Endothelial cell of umbilical vein (primary cell): ENCODE measurements at regions not wholly inside any gene's neighbourhood (a gene's known extent, or its start where the extent isn't known, plus 50 kb on each side); places are given as distances from the start of the nearest gene placed in this dataset.

Experiments used
- BruUV-seq: library from RNA; stranded (reverse); fragments of 400-500 nt; replicated peaks from 2 replicates; lab custom pipeline; 2021; lab: Mats Ljungman, UMichigan
- CTCF ChIA-PET: fragments of 300-600, 350-600 bp; sonication (Branson Sonifier 250); formaldehyde crosslinking; loops from one replicate; lab custom pipeline; 2021; ENCODE audit warnings: antibody characterized with exemption, inconsistent platforms; lab: Charles Lee
- POLR2A ChIA-PET: fragments of 300-600, 350-600 bp; sonication (Branson Sonifier 250); formaldehyde crosslinking; loops from one replicate; lab custom pipeline; 2021; ENCODE audit warnings: antibody characterized with exemption, inconsistent platforms; lab: Charles Lee
- DNase-seq: peaks from one replicate; pipeline ENCODE4 v3.0.0-alpha.2; 2011; ENCODE audit warnings: low read depth, low spot score
- FAIRE-seq: peaks from 2 replicates; lab custom pipeline; 2011; peaks lifted over from hg19 to GRCh38; lab: Jason Lieb, UNC
- H2AFZ ChIP-seq: 2 replicates; pipeline ENCODE4 v1.6.0; 2012; ENCODE audit warnings: low read depth, low read length, control low read depth, inconsistent platforms
- H3K27ac ChIP-seq: 2 replicates; pipeline ENCODE4 v1.5.1; 2011; ENCODE audit warnings: low read depth, mild to moderate bottlenecking, control low read depth, low read length, moderate library complexity; ENCODE audit not compliant: insufficient read depth
- H3K27me3 ChIP-seq, 2 experiments: 2 replicates each; pipeline versions ENCODE4 v1.6.0 to v1.6.1; 2011; ENCODE audit warnings: low read length in 2 of 2, mixed read lengths in 1 of 2; ENCODE audit not compliant: control insufficient read depth in 2 of 2, insufficient read depth in 2 of 2
- H3K36me3 ChIP-seq, 2 experiments: 2 replicates in 1 of 2; 3 replicates in 1 of 2; pipeline ENCODE4 v1.5.1; 2011; ENCODE audit warnings: low read length in 2 of 2, mild to moderate bottlenecking in 1 of 2, moderate library complexity in 1 of 2; ENCODE audit not compliant: control insufficient read depth in 2 of 2, insufficient read depth in 2 of 2; ENCODE audit errors: extremely low read depth in 1 of 2
- H3K4me1 ChIP-seq: 3 replicates; pipeline ENCODE4 v1.5.1; 2011; ENCODE audit warnings: mild to moderate bottlenecking, low read length; ENCODE audit not compliant: control insufficient read depth, insufficient read depth; ENCODE audit errors: extremely low read depth
- H3K4me2 ChIP-seq: 2 replicates; pipeline ENCODE4 v1.6.1; 2011; ENCODE audit warnings: low read length, control low read depth, mixed read lengths; ENCODE audit not compliant: insufficient read depth
- H3K4me3 ChIP-seq, 3 experiments: fragments of 200-600 bp in 1 of 3; sonication (generic), shearing (Covaris generic) in 1 of 3; replicated peaks in 1 of 3; 2 replicates each; pipeline ENCODE4 v1.5.1; 2011 to 2016; ENCODE audit warnings: control low read depth in 3 of 3, low read length in 3 of 3, mild to moderate bottlenecking in 2 of 3, inconsistent platforms in 1 of 3, low read depth in 1 of 3, moderate library complexity in 1 of 3; ENCODE audit not compliant: insufficient read depth in 1 of 3
- H3K79me2 ChIP-seq: 2 replicates; pipeline ENCODE4 v1.6.0; 2012; ENCODE audit warnings: low read length, inconsistent platforms; ENCODE audit not compliant: control insufficient read depth, insufficient read depth
- H3K9ac ChIP-seq: replicated peaks from 2 replicates; pipeline ENCODE3; 2011; ENCODE audit warnings: low read length, control low read depth; ENCODE audit not compliant: insufficient read depth; ENCODE audit errors: extremely low read depth
- H3K9me1 ChIP-seq: replicated peaks from 3 replicates; pipeline ENCODE4 v1.6.0; 2011; ENCODE audit warnings: mild to moderate bottlenecking, low read length; ENCODE audit not compliant: control insufficient read depth, insufficient read depth; ENCODE audit errors: extremely low read depth
- H3K9me3 ChIP-seq: replicated peaks from 2 replicates; pipeline ENCODE4 v1.5.1; 2012; ENCODE audit warnings: low read length, inconsistent platforms; ENCODE audit not compliant: control insufficient read depth, insufficient read depth
- H4K20me1 ChIP-seq: replicated peaks from 2 replicates; pipeline ENCODE3; 2011; ENCODE audit warnings: mild to moderate bottlenecking, low read length; ENCODE audit not compliant: control insufficient read depth, insufficient read depth; ENCODE audit errors: extremely low read depth
- EZH2 ChIP-seq: IDR thresholded peaks from 2 replicates; pipeline ENCODE4 v1.6.1; 2012; ENCODE audit warnings: borderline replicate concordance, low read depth, mild to moderate bottlenecking, moderate library complexity, low read length, inconsistent platforms; ENCODE audit not compliant: severe bottlenecking
- FOS ChIP-seq: IDR thresholded peaks from 2 replicates; pipeline ENCODE4 v1.6.1; 2011; ENCODE audit warnings: mild to moderate bottlenecking, low read length, moderate library complexity, borderline replicate concordance; ENCODE audit not compliant: insufficient read depth
- GATA2 ChIP-seq: IDR thresholded peaks from 2 replicates; pipeline ENCODE4 v1.7.0; 2011; ENCODE audit warnings: low read depth, mild to moderate bottlenecking, moderate library complexity, mixed read lengths, low read length; ENCODE audit not compliant: insufficient read length, insufficient read depth
- JUN ChIP-seq: IDR thresholded peaks from 2 replicates; pipeline ENCODE4 v1.6.1; 2011; ENCODE audit warnings: borderline replicate concordance, low read depth; ENCODE audit not compliant: insufficient read length, insufficient read depth
- MYC ChIP-seq: IDR thresholded peaks from one replicate; pipeline ENCODE4 v1.6.1; 2011; ENCODE audit warnings: mild to moderate bottlenecking, low read depth, low read length
- POLR2A ChIP-seq: IDR thresholded peaks from 2 replicates; pipeline ENCODE4 v1.6.1; 2012; ENCODE audit warnings: low read depth, mild to moderate bottlenecking, control low read depth, low read length
- POLR2AphosphoS5 ChIP-seq: IDR thresholded peaks from 2 replicates; pipeline ENCODE4 v1.6.1; 2012; ENCODE audit warnings: low read depth, mild to moderate bottlenecking, control low read depth, low read length, moderate library complexity; ENCODE audit not compliant: insufficient read depth
- dilution Hi-C: fragments of 300-500 bp; cut with MboI; formaldehyde crosslinking; loops from one replicate; pipeline ENCODE4 v1.15.0; 2019; ENCODE audit warnings: low sequenced_read_pairs; ENCODE audit not compliant: extremely low pct_ligation_motif_present
- intact Hi-C: fragments of 100-400 bp; cut with micrococcal nuclease; formaldehyde crosslinking; loops from one replicate; pipeline ENCODE4 v1.10.0; 2022
- TF ChIP-seq, protein P1 (sequence below): IDR thresholded peaks from 2 replicates; pipeline ENCODE4 v1.6.1; 2011; ENCODE audit not compliant: insufficient read depth, insufficient read length
- TF ChIP-seq, protein P2 (sequence below), 2 donors: IDR thresholded peaks; 1 replicate in 1 of 2; 2 replicates in 1 of 2; pipeline ENCODE4 v1.5.1; 2011; ENCODE audit warnings: low read length in 2 of 2, mild to moderate bottlenecking in 2 of 2, moderate library complexity in 2 of 2, control low read depth in 1 of 2, inconsistent platforms in 1 of 2, low read depth in 1 of 2; ENCODE audit not compliant: insufficient read depth in 1 of 2; ENCODE audit errors: extremely low read depth in 1 of 2

DNA sequence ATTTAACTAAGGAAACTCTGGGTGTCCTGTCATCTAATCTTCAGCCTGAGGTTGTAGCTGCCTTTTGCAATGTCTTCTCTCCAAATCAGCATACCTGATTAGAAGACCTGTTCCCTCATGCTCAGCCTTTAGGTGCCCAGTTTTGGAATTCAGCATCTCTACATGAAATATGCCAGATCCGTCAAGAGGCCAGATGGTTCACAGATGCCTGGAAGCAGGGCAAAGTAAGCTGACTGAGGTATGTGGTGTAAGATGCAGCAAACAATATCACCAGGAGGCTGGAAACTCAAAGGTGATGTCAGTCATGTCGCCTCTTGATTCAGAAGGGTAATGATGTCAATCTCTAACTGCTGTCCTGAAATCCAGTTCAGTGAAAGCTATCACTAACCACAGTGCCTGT is 324.4 kb downstream of the PRELID2 start:
- intact Hi-C loops, result no loop called here
- H3K27me3 ChIP-seq, result no peaks in the 10 kb centered on the region
- no peak overlapping the region for H3K27ac ChIP-seq
- dilution Hi-C loops, result no loop called here
- TF ChIP-seq JUN (no peak), GATA2 (no peak), POLR2A (no peak), FOS (no peak), MYC (no peak), POLR2AphosphoS5 (no peak), EZH2 (no peak)
- TF ChIP-seq, protein P1, sequence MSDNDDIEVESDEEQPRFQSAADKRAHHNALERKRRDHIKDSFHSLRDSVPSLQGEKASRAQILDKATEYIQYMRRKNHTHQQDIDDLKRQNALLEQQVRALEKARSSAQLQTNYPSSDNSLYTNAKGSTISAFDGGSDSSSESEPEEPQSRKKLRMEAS, result no peak
- TF ChIP-seq, protein P2, sequence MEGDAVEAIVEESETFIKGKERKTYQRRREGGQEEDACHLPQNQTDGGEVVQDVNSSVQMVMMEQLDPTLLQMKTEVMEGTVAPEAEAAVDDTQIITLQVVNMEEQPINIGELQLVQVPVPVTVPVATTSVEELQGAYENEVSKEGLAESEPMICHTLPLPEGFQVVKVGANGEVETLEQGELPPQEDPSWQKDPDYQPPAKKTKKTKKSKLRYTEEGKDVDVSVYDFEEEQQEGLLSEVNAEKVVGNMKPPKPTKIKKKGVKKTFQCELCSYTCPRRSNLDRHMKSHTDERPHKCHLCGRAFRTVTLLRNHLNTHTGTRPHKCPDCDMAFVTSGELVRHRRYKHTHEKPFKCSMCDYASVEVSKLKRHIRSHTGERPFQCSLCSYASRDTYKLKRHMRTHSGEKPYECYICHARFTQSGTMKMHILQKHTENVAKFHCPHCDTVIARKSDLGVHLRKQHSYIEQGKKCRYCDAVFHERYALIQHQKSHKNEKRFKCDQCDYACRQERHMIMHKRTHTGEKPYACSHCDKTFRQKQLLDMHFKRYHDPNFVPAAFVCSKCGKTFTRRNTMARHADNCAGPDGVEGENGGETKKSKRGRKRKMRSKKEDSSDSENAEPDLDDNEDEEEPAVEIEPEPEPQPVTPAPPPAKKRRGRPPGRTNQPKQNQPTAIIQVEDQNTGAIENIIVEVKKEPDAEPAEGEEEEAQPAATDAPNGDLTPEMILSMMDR (IDR thresholded peaks at IDR 0.05; ENCODE audit: extremely low read depth in 1 of 2, insufficient read depth in 1 of 2, low read depth in 1 of 2, low read length in 2 of 2), result no peak
- no peaks in the 10 kb centered on the region for H3K36me3 ChIP-seq
- no peak overlapping the region for H3K4me2 ChIP-seq
- DNase-seq (no peak), FAIRE-seq (no peak)
- no peak overlapping the region for H2AFZ ChIP-seq
- no peaks in the 10 kb centered on the region for H3K79me2 ChIP-seq
- H3K9ac ChIP-seq, result no peak overlapping the region
- no peaks in the 10 kb centered on the region for H3K9me3 ChIP-seq
- H3K4me3 ChIP-seq, result no peak overlapping the region
- ChIA-PET POLR2A (no interaction called here), CTCF (interaction anchor here (1.2 kb wide), 1 partner anchor 25 kb away, joined by 3 read pairs; no protein-coding TSS in a partner anchor)
- no TSS peak for BruUV-seq
- H3K4me1 ChIP-seq, result no peaks in the 10 kb centered on the region
- no peaks in the 10 kb centered on the region for H4K20me1 ChIP-seq
- H3K9me1 ChIP-seq, result no peaks in the 10 kb centered on the region
